Small intestine (tissue), 7 donors: ENCODE measurements at regions not wholly inside any gene's neighbourhood (a gene's known extent, or its start where the extent isn't known, plus 50 kb on each side); places are given as distances from the start of the nearest gene placed in this dataset.

Experiments used
- DNase-seq, 2 donors: peaks; one replicate each; pipeline versions ENCODE4 v3.0.0 to v3.0.0-alpha.2; 2013
- FAIRE-seq: peaks from 2 replicates; lab custom pipeline; 2012; peaks lifted over from hg19 to GRCh38; lab: Jason Lieb, UNC
- H3K27ac ChIP-seq, 3 donors: one replicate each; pipeline ENCODE4 v1.5.1; 2013; ENCODE audit warnings: low read length in 2 of 3, mild to moderate bottlenecking in 2 of 3, control low read depth in 1 of 3, inconsistent platforms in 1 of 3, low read depth in 1 of 3, moderate library complexity in 1 of 3
- H3K27me3 ChIP-seq, 3 donors: one replicate each; pipeline ENCODE4 v1.6.1; 2013; ENCODE audit warnings: low read length in 3 of 3, inconsistent platforms in 1 of 3; ENCODE audit not compliant: control insufficient read depth in 3 of 3, insufficient read depth in 3 of 3
- H3K36me3 ChIP-seq, 3 donors: one replicate each; pipeline ENCODE4 v1.6.1; 2013; ENCODE audit warnings: low read length in 3 of 3, inconsistent platforms in 1 of 3, low read depth in 1 of 3, mild to moderate bottlenecking in 1 of 3, moderate library complexity in 1 of 3; ENCODE audit not compliant: control insufficient read depth in 3 of 3, insufficient read depth in 2 of 3
- H3K4me1 ChIP-seq, 3 donors: one replicate each; pipeline ENCODE4 v1.6.1; 2013; ENCODE audit warnings: low read length in 2 of 3, inconsistent platforms in 1 of 3, low read depth in 1 of 3, mild to moderate bottlenecking in 1 of 3, moderate library complexity in 1 of 3; ENCODE audit not compliant: control insufficient read depth in 3 of 3, insufficient read depth in 2 of 3
- H3K4me3 ChIP-seq, 3 donors: one replicate each; pipeline ENCODE4 v1.5.1; 2013; ENCODE audit warnings: low read length in 3 of 3, control low read depth in 1 of 3, inconsistent platforms in 1 of 3, low read depth in 1 of 3, mild to moderate bottlenecking in 1 of 3, moderate library complexity in 1 of 3
- H3K9me3 ChIP-seq, 2 donors: one replicate each; pipeline ENCODE4 v1.6.1; 2013; ENCODE audit warnings: low read depth in 1 of 2, low read length in 1 of 2; ENCODE audit not compliant: control insufficient read depth in 2 of 2, insufficient read depth in 1 of 2
- WGBS, 3 donors: extraction: QIAGEN DNeasy Blood & Tissue Kit; methylation state at CpG; one replicate each; pipeline ENCODE4 v1.1.7; 2013; 5-methylcytosine and 5-hydroxymethylcytosine counted together
- donor health status: healthy with polysubstance abuse.
- donor health status: control.
- donor health status: control.
- donor health status: Bipolar disorder and iron deficiency.
- donor health status: healthy.

DNA sequence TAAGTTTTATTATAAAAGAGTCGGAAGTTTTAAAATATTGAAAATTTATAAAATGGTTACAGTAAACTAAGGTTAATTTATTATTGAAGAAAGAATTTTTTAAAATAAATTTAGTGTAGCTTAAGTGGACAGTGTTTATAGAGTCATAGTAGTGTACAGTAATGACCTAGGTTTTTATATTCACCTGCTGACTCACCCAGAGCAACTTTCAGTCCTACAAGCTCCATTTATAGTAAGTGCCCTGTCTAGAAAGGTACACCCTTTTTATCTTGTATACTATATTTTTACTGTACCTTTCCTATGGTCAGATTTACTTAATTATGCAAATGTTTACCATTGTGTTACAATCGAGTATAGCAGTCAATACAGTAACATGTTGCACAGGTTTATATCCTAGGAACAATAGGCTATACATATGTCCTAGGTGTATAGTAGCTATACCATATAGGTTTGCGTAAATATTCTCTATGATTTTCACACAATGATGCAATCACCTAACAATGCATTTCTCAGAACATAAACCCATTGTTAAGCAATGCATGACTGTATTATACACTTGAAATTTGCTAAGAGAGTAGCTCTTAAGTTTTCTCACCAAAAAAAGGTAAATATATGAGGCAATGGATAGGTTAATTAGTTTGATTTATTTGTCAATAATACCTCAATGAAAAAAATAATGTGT is 106.9 kb upstream of the CD96 start:
- H3K27ac ChIP-seq = no peak overlapping the region
- no peaks in the 10 kb centered on the region for H3K4me1 ChIP-seq
- DNase-seq = no peak
- no peaks in the 10 kb centered on the region for H3K36me3 ChIP-seq
- H3K27me3 ChIP-seq = no peaks in the 10 kb centered on the region
- H3K4me3 ChIP-seq = no peak overlapping the region
- WGBS, 3 donors = 75 to 82% (median 81%) methylated on average over 3 of the region's 3 CpGs
- no peaks in the 10 kb centered on the region for H3K9me3 ChIP-seq
- FAIRE-seq = no peak

DNA sequence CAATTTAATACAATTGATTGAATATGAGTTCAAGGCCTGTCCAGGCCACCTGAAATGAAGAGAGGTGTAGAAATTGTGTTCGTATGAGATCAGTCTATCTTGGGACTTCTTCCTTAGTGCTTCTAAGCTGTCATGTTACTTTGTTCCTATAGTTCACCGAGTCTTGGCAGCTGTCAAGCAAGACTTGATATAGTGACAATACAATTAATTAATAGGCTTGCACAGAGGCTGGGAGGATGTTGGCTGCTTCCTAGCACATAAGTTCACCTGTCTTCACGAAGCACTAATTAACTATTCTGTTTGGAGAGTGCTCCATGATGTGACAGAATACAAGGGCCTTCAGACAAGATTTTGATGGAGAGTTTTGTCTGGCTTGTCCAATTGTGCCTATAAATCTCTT is 103.7 kb upstream of the CD96 start:
- Histone ChIP-seq H3K27ac (no peak overlapping the region), H3K4me3 (no peak overlapping the region), H3K9me3 (no peaks in the 10 kb centered on the region), H3K4me1 (no peaks in the 10 kb centered on the region), H3K36me3 (no peaks in the 10 kb centered on the region), H3K27me3 (no peaks in the 10 kb centered on the region)
- DNase-seq = no peak
- no peak for FAIRE-seq
- 73 to 86% (median 80%) methylated on average over 3 of the region's 3 CpGs for WGBS, 3 donors

DNA sequence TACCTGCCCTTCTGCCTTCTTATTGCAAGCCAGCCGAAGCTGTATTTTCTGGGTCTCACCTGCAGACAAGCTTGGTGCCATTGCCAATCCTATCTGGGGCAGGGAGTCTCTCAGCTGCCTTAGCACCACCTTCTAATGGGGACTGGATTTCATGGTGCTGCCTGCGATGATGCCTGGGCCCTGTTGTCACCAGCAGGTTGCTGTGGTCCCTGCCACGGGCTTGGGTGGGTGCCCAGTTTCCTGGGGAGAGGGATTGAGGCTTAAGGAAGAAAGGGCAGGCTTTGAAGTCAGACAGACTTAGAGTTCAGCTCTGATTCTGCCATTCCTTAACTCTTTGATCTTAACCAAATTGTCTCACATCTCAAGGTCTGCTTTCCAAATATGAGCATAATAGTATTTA is 87.4 kb upstream of the CD96 start:
- FAIRE-seq (no peak), DNase-seq (no peak)
- WGBS, 3 donors = 72 to 77% (median 74%) methylated on average over 3 of the region's 3 CpGs
- no peaks in the 10 kb centered on the region for H3K36me3 ChIP-seq
- no peaks in the 10 kb centered on the region for H3K4me1 ChIP-seq
- no peaks in the 10 kb centered on the region for H3K9me3 ChIP-seq
- H3K27me3 ChIP-seq = no peaks in the 10 kb centered on the region
- no peak overlapping the region for H3K4me3 ChIP-seq
- no peak overlapping the region for H3K27ac ChIP-seq

- no peaks in the 10 kb centered on the region for H3K4me1 ChIP-seq
- no peak for DNase-seq
- WGBS, 3 donors = 21 to 28% (median 23%) methylated on average over 2 of the region's 2 CpGs
- H3K4me3 ChIP-seq = no peak overlapping the region
- no peaks in the 10 kb centered on the region for H3K36me3 ChIP-seq
- no peaks in the 10 kb centered on the region for H3K27me3 ChIP-seq
- FAIRE-seq = no peak
- H3K27ac ChIP-seq = no peak overlapping the region
- H3K9me3 ChIP-seq = no peaks in the 10 kb centered on the region
Observed at GRCh38 chr3:111465081-111465670, 76.8 kb upstream of the CD96 start.

GRCh38 chr3:111470032-111470431 is 72.0 kb upstream of the CD96 start:
- DNase-seq = no peak
- Histone ChIP-seq H3K4me3 (no peak overlapping the region), H3K27me3 (no peaks in the 10 kb centered on the region), H3K27ac (no peak overlapping the region), H3K4me1 (no peaks in the 10 kb centered on the region), H3K36me3 (no peaks in the 10 kb centered on the region), H3K9me3 (no peaks in the 10 kb centered on the region)
- FAIRE-seq = no peak
- 57 to 64% (median 64%) methylated on average over 2 of the region's 2 CpGs for WGBS, 3 donors

GRCh38 chr3:111471831-111472230 is 70.2 kb upstream of the CD96 start:
- no peak overlapping the region for H3K27ac ChIP-seq
- H3K27me3 ChIP-seq = no peaks in the 10 kb centered on the region
- no peaks in the 10 kb centered on the region for H3K9me3 ChIP-seq
- no peaks in the 10 kb centered on the region for H3K36me3 ChIP-seq
- H3K4me1 ChIP-seq = no peaks in the 10 kb centered on the region
- DNase-seq (no peak), FAIRE-seq (no peak)
- WGBS, 3 donors = 63 to 75% (median 75%) methylated on average over 2 of the region's 2 CpGs
- no peak overlapping the region for H3K4me3 ChIP-seq

- Histone ChIP-seq H3K36me3 (no peaks in the 10 kb centered on the region), H3K27ac (no peak overlapping the region), H3K27me3 (no peaks in the 10 kb centered on the region), H3K4me1 (no peaks in the 10 kb centered on the region), H3K9me3 (no peaks in the 10 kb centered on the region), H3K4me3 (no peak overlapping the region)
- WGBS, 3 donors = 52 to 76% (median 58%) methylated on average over 4 of the region's 4 CpGs
- no peak for FAIRE-seq
- no peak for DNase-seq
Observed at GRCh38 chr3:111472556-111472955, 69.4 kb upstream of the CD96 start.

DNA sequence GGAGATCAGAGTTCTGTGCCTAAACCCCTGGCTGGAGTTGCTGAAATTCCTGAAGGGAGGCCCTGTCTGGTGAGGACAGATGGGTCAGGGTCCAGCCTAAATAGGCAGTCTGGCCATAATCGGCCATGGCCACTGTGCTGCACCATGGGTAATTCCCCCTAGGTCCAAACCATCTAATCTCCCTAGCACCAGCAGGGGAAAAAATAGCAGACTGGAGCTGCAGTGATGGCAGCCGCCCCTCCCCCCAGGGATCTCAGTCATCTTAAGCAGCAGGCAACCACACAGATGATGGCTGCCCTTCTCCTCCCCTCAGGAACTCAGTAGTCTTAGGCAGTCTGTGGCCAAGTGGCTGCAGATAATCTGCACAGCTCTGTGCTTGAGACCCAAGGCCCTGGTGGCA is 68.4 kb upstream of the CD96 start:
- Histone ChIP-seq H3K9me3 (no peaks in the 10 kb centered on the region), H3K36me3 (no peaks in the 10 kb centered on the region), H3K27ac (no peak overlapping the region), H3K4me1 (no peaks in the 10 kb centered on the region), H3K27me3 (no peaks in the 10 kb centered on the region), H3K4me3 (no peak overlapping the region)
- WGBS, 3 donors = 76 to 81% (median 78%) methylated on average over 2 of the region's 2 CpGs
- no peak for DNase-seq
- no peak for FAIRE-seq

GRCh38 chr3:111476701-111477100 is 65.3 kb upstream of the CD96 start:
- no peaks in the 10 kb centered on the region for H3K36me3 ChIP-seq
- H3K9me3 ChIP-seq = no peaks in the 10 kb centered on the region
- WGBS, 3 donors = 42 to 64% (median 54%) methylated on average over 3 of the region's 3 CpGs
- H3K4me3 ChIP-seq = no peak overlapping the region
- DNase-seq (no peak), FAIRE-seq (no peak)
- H3K4me1 ChIP-seq = no peaks in the 10 kb centered on the region
- H3K27me3 ChIP-seq = no peaks in the 10 kb centered on the region
- H3K27ac ChIP-seq = no peak overlapping the region
